ENCODE measurements at regions not wholly inside any gene's neighbourhood (a gene's known extent, or its start where the extent isn't known, plus 50 kb on each side); places are given as distances from the start of the nearest gene placed in this dataset.
"Not testable (repeated sequence)": the region's sequence is repeated elsewhere in the genome, so short reads cannot be mapped to it uniquely, and the experiment has no call there.

GRCh38 chr4:86511590-86511989 lies 82.5 kb upstream of the PTPN13 start:
- Histone ChIP-seq H3F3A (ENCODE audit: insufficient read depth, low read length, poor library complexity, severe bottlenecking) (no peaks in the 10 kb centered on the region), H2AFZ (ENCODE audit: low read depth, low read length) (no peak overlapping the region), H3K27me3 (ENCODE audit: insufficient read depth, low read depth, low read length) (no peaks in the 10 kb centered on the region), H3K79me2 (replicated peaks; ENCODE audit: insufficient read depth, low read length) (no peaks in the 10 kb centered on the region), H3K9me3 (ENCODE audit: low read length) (no peaks in the 10 kb centered on the region), H3K4me3 (ENCODE audit: low read length) (no peak overlapping the region), H3K9ac (ENCODE audit: low read length) (no peak overlapping the region), H3K9me2 (ENCODE audit: insufficient read depth, low read length) (no peaks in the 10 kb centered on the region), H3K27ac (ENCODE audit: low read length) (no peak overlapping the region), H3K4me2 (ENCODE audit: low read length) (no peak overlapping the region), H4K20me1 (ENCODE audit: insufficient read depth) (no peaks in the 10 kb centered on the region), H3K36me3 (ENCODE audit: insufficient read depth, low read length) (no peaks in the 10 kb centered on the region)
- TF ChIP-seq EZH2 (IDR thresholded peaks at IDR 0.05; ENCODE audit: borderline replicate concordance, insufficient read depth, low read length, poor library complexity, severe bottlenecking) (no peak), POLR2AphosphoS5 (IDR thresholded peaks at IDR 0.05) (no peak), SMC3 (conservative IDR thresholded peaks at IDR 0.05; ENCODE audit: poor library complexity) (no peak), RAD21 (conservative IDR thresholded peaks at IDR 0.05) (no peak), EP300 (conservative IDR thresholded peaks at IDR 0.05; ENCODE audit: poor library complexity, severe bottlenecking) (no peak)
- TF ChIP-seq, protein P1, sequence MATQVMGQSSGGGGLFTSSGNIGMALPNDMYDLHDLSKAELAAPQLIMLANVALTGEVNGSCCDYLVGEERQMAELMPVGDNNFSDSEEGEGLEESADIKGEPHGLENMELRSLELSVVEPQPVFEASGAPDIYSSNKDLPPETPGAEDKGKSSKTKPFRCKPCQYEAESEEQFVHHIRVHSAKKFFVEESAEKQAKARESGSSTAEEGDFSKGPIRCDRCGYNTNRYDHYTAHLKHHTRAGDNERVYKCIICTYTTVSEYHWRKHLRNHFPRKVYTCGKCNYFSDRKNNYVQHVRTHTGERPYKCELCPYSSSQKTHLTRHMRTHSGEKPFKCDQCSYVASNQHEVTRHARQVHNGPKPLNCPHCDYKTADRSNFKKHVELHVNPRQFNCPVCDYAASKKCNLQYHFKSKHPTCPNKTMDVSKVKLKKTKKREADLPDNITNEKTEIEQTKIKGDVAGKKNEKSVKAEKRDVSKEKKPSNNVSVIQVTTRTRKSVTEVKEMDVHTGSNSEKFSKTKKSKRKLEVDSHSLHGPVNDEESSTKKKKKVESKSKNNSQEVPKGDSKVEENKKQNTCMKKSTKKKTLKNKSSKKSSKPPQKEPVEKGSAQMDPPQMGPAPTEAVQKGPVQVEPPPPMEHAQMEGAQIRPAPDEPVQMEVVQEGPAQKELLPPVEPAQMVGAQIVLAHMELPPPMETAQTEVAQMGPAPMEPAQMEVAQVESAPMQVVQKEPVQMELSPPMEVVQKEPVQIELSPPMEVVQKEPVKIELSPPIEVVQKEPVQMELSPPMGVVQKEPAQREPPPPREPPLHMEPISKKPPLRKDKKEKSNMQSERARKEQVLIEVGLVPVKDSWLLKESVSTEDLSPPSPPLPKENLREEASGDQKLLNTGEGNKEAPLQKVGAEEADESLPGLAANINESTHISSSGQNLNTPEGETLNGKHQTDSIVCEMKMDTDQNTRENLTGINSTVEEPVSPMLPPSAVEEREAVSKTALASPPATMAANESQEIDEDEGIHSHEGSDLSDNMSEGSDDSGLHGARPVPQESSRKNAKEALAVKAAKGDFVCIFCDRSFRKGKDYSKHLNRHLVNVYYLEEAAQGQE (IDR thresholded peaks at IDR 0.05; ENCODE audit: borderline replicate concordance): no peak
- TF ChIP-seq, protein P2, sequence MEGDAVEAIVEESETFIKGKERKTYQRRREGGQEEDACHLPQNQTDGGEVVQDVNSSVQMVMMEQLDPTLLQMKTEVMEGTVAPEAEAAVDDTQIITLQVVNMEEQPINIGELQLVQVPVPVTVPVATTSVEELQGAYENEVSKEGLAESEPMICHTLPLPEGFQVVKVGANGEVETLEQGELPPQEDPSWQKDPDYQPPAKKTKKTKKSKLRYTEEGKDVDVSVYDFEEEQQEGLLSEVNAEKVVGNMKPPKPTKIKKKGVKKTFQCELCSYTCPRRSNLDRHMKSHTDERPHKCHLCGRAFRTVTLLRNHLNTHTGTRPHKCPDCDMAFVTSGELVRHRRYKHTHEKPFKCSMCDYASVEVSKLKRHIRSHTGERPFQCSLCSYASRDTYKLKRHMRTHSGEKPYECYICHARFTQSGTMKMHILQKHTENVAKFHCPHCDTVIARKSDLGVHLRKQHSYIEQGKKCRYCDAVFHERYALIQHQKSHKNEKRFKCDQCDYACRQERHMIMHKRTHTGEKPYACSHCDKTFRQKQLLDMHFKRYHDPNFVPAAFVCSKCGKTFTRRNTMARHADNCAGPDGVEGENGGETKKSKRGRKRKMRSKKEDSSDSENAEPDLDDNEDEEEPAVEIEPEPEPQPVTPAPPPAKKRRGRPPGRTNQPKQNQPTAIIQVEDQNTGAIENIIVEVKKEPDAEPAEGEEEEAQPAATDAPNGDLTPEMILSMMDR (IDR thresholded peaks at IDR 0.05; ENCODE audit: poor library complexity, severe bottlenecking): no peak

DNA sequence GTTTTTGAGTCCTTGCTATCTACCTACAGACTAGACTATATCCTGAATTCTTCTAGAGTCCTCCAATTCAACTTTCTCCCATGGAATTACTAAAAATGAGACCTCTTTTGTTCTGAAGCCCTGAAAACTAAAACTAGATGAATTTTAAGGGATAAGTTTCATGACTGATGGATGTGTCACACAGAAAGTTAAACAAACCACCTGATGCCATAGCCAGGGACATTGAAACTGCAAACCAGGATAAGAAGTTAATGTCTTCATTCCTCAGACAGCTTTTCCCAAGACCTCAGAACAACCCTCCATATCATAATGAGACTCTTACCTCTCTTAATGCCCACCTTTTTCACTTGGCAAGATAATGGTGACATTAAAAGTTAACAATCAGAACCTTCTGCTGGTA lies 81.5 kb upstream of the PTPN13 start:
- Histone ChIP-seq H3F3A (ENCODE audit: insufficient read depth, low read length, poor library complexity, severe bottlenecking) (no peaks in the 10 kb centered on the region), H3K9ac (ENCODE audit: low read length) (no peak overlapping the region), H4K20me1 (ENCODE audit: insufficient read depth) (no peaks in the 10 kb centered on the region), H3K9me2 (ENCODE audit: insufficient read depth, low read length) (no peaks in the 10 kb centered on the region), H3K4me3 (ENCODE audit: low read length) (no peak overlapping the region), H3K79me2 (replicated peaks; ENCODE audit: insufficient read depth, low read length) (no peaks in the 10 kb centered on the region), H3K4me2 (ENCODE audit: low read length) (no peak overlapping the region), H3K27ac (ENCODE audit: low read length) (no peak overlapping the region), H3K9me3 (ENCODE audit: low read length) (no peaks in the 10 kb centered on the region), H3K27me3 (ENCODE audit: insufficient read depth, low read depth, low read length) (no peaks in the 10 kb centered on the region), H3K36me3 (ENCODE audit: insufficient read depth, low read length) (no peaks in the 10 kb centered on the region), H2AFZ (ENCODE audit: low read depth, low read length) (no peak overlapping the region)
- no peak for TF ChIP-seq SMC3 (conservative IDR thresholded peaks at IDR 0.05; ENCODE audit: poor library complexity)
- no peak for TF ChIP-seq EZH2 (IDR thresholded peaks at IDR 0.05; ENCODE audit: borderline replicate concordance, insufficient read depth, low read length, poor library complexity, severe bottlenecking)
- TF ChIP-seq MXI1 (conservative IDR thresholded peaks at IDR 0.05; ENCODE audit: poor library complexity, severe bottlenecking): no peak
- no peak for TF ChIP-seq RAD21 (conservative IDR thresholded peaks at IDR 0.05)
- no peak for TF ChIP-seq EP300 (conservative IDR thresholded peaks at IDR 0.05; ENCODE audit: poor library complexity, severe bottlenecking)
- TF ChIP-seq, protein P1 (IDR thresholded peaks at IDR 0.05; ENCODE audit: borderline replicate concordance): no peak
- TF ChIP-seq, protein P2 (IDR thresholded peaks at IDR 0.05; ENCODE audit: poor library complexity, severe bottlenecking): no peak
- TF ChIP-seq TAF1 (IDR thresholded peaks at IDR 0.05; ENCODE audit: low read depth): no peak
- no peak for TF ChIP-seq POLR2AphosphoS5 (IDR thresholded peaks at IDR 0.05)

DNA sequence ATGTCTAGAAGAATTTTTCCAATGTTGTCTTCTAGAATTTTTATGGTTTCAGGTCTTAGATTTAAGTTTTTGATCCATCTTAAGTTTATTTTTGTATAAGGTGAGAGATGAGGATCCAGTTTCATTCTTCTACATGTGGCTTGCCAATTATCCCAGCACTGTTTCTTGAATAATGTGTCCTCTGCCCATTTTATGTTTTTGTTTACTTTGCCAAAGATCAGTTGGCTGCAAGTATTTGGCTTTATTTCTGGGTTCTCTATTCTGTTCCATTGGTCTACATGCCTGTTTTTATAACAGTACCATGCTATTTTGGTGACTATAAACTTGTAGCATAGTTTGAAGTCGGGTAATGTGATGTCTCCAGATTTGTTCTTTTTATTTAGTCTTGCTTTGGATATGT lies 78.2 kb upstream of the PTPN13 start:
- not testable (repeated sequence) for H3F3A ChIP-seq (ENCODE audit: insufficient read depth, low read length, poor library complexity, severe bottlenecking); H3K27me3 ChIP-seq (ENCODE audit: insufficient read depth, low read depth, low read length); H3K9ac ChIP-seq (ENCODE audit: low read length); H2AFZ ChIP-seq (ENCODE audit: low read depth, low read length); H4K20me1 ChIP-seq (ENCODE audit: insufficient read depth); H3K36me3 ChIP-seq (ENCODE audit: insufficient read depth, low read length); H3K4me2 ChIP-seq (ENCODE audit: low read length); H3K9me2 ChIP-seq (ENCODE audit: insufficient read depth, low read length); H3K4me3 ChIP-seq (ENCODE audit: low read length); H3K27ac ChIP-seq (ENCODE audit: low read length); H3K9me3 ChIP-seq (ENCODE audit: low read length); H3K79me2 ChIP-seq (replicated peaks; ENCODE audit: insufficient read depth, low read length)

Measured in neural cell (in vitro differentiated cells).